ENCODE measurements at regions not wholly inside any gene's neighbourhood (a gene's known extent, or its start where the extent isn't known, plus 50 kb on each side); places are given as distances from the start of the nearest gene placed in this dataset.
"Not testable (repeated sequence)": the region's sequence is repeated elsewhere in the genome, so short reads cannot be mapped to it uniquely, and the experiment has no call there.

DNA sequence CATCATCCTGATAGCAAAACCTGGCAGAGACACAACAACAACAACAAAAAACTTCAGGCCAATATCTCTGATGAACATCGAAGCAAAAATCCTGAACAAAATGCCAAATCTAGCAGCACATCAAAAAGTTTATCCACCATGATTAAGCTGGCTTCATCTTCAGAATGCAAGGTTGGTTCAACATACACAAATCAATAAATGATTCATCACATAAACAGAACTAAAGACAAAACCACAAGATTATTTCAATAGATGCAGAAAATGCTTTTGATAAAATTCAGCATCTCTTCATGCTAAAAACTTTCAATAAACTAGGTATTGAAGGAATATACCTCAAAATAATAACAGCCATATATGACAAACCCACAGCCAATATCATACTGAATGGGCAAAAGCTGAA lies 109.2 kb downstream of the NR4A2 start:
- not testable (repeated sequence) for TF ChIP-seq POLR2A (IDR thresholded peaks at IDR 0.05)
- TF ChIP-seq, protein P1, sequence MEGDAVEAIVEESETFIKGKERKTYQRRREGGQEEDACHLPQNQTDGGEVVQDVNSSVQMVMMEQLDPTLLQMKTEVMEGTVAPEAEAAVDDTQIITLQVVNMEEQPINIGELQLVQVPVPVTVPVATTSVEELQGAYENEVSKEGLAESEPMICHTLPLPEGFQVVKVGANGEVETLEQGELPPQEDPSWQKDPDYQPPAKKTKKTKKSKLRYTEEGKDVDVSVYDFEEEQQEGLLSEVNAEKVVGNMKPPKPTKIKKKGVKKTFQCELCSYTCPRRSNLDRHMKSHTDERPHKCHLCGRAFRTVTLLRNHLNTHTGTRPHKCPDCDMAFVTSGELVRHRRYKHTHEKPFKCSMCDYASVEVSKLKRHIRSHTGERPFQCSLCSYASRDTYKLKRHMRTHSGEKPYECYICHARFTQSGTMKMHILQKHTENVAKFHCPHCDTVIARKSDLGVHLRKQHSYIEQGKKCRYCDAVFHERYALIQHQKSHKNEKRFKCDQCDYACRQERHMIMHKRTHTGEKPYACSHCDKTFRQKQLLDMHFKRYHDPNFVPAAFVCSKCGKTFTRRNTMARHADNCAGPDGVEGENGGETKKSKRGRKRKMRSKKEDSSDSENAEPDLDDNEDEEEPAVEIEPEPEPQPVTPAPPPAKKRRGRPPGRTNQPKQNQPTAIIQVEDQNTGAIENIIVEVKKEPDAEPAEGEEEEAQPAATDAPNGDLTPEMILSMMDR (IDR thresholded peaks at IDR 0.05): not testable (repeated sequence)
